Calu3 (cell line): ENCODE measurements at regions not wholly inside any gene's neighbourhood (a gene's known extent, or its start where the extent isn't known, plus 50 kb on each side); places are given as distances from the start of the nearest gene placed in this dataset.

Experiments used
- BruUV-seq: library from RNA; stranded (reverse); fragments of 400-500 nt; replicated peaks from 2 replicates; lab custom pipeline; 2021; lab: Mats Ljungman, UMichigan
- CTCF ChIA-PET: fragments of 300-600 bp; sonication (Branson Sonifier 250); formaldehyde crosslinking; loops from one replicate; lab custom pipeline; 2022; ENCODE audit warnings: antibody characterized with exemption; lab: Charles Lee
- DNase-seq: peaks from one replicate; pipeline ENCODE4 v3.0.0; 2022
- H3K27ac Mint-ChIP-seq: one replicate; pipeline ENCODE4 v1.8.0; 2022; ENCODE audit warnings: mixed read lengths; ENCODE audit not compliant: unreplicated experiment
- H3K27me3 Mint-ChIP-seq: one replicate; pipeline ENCODE4 v1.8.0; 2022; ENCODE audit warnings: mixed read lengths; ENCODE audit not compliant: unreplicated experiment
- H3K36me3 Mint-ChIP-seq: one replicate; pipeline ENCODE4 v1.8.0; 2022; ENCODE audit warnings: mild to moderate bottlenecking, moderate library complexity, mixed read lengths; ENCODE audit not compliant: insufficient read depth, unreplicated experiment
- H3K4me1 Mint-ChIP-seq: one replicate; pipeline ENCODE4 v1.8.0; 2022; ENCODE audit warnings: mild to moderate bottlenecking, low read depth, mixed read lengths; ENCODE audit not compliant: unreplicated experiment
- H3K4me3 Mint-ChIP-seq: one replicate; pipeline ENCODE4 v1.8.0; 2022; ENCODE audit warnings: mild to moderate bottlenecking, low read depth, moderate library complexity, mixed read lengths; ENCODE audit not compliant: unreplicated experiment
- H3K9me3 Mint-ChIP-seq: one replicate; pipeline ENCODE4 v1.8.0; 2022; ENCODE audit warnings: low read depth, mixed read lengths; ENCODE audit not compliant: unreplicated experiment
- CTCF ChIP-seq: fragments of 200-600 bp; IDR thresholded peaks from one replicate; pipeline ENCODE4 v1.8.0; 2022; ENCODE audit warnings: antibody characterized with exemption; ENCODE audit not compliant: unreplicated experiment
- intact Hi-C: fragments of 100-400 bp; cut with micrococcal nuclease; formaldehyde crosslinking; loops from one replicate; pipeline ENCODE4 v1.10.0; 2022; ENCODE audit not compliant: unreplicated experiment

GRCh38 chr2:116042530-116042929, 1600.1 kb downstream of the DPP10 start:
- no peaks in the 10 kb centered on the region for H3K36me3 Mint-ChIP-seq
- peaks cover 19% of the 10 kb centered on the region for H3K9me3 Mint-ChIP-seq
- DNase-seq, result no peak
- BruUV-seq, result no TSS peak
- H3K4me3 Mint-ChIP-seq, result no peak overlapping the region
- no peaks in the 10 kb centered on the region for H3K4me1 Mint-ChIP-seq
- no peaks in the 10 kb centered on the region for H3K27me3 Mint-ChIP-seq
- H3K27ac Mint-ChIP-seq, result no peak overlapping the region
- intact Hi-C loops, result no loop called here
- no peak for TF ChIP-seq CTCF
- CTCF ChIA-PET, result no interaction called here

GRCh38 chr2:116057538-116057937, 1615.1 kb downstream of the DPP10 start:
- CTCF ChIA-PET, result no interaction called here
- intact Hi-C loops, result no loop called here
- no peaks in the 10 kb centered on the region for H3K27me3 Mint-ChIP-seq
- DNase-seq, result no peak
- peaks cover 14% of the 10 kb centered on the region for H3K9me3 Mint-ChIP-seq
- TF ChIP-seq CTCF, result no peak
- no peak overlapping the region for H3K4me3 Mint-ChIP-seq
- no peaks in the 10 kb centered on the region for H3K36me3 Mint-ChIP-seq
- no peaks in the 10 kb centered on the region for H3K4me1 Mint-ChIP-seq
- no peak overlapping the region for H3K27ac Mint-ChIP-seq
- no TSS peak for BruUV-seq

- BruUV-seq, result no TSS peak
- no peak for TF ChIP-seq CTCF
- intact Hi-C loops, result no loop called here
- H3K9me3 Mint-ChIP-seq, result peaks cover 21% of the 10 kb centered on the region
- H3K4me3 Mint-ChIP-seq, result no peak overlapping the region
- CTCF ChIA-PET, result no interaction called here
- H3K27me3 Mint-ChIP-seq, result no peaks in the 10 kb centered on the region
- DNase-seq, result no peak
- H3K4me1 Mint-ChIP-seq, result no peaks in the 10 kb centered on the region
- H3K36me3 Mint-ChIP-seq, result no peaks in the 10 kb centered on the region
- H3K27ac Mint-ChIP-seq, result no peak overlapping the region
Observed at GRCh38 chr2:116061023-116061422, 1618.6 kb downstream of the DPP10 start.

DNA sequence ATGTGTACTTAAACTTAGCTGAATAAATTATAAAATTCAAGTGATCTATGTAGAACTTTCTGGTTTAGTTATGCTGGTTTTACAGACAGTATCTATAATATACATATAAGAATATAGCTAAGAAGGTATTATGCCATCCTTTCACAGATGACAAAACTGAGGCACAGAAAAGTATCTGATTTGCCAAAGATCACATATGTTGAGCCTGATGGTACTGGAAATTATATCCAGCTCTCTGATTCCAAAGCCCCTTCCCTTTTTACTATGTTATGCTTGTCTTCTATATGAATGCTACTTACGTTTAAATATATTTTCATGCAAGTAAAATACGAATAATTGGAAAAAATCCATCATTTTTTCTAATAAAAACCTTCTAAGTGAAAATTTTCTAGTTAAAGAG, 1631.3 kb downstream of the DPP10 start:
- Mint-ChIP-seq H3K27me3 (no peaks in the 10 kb centered on the region), H3K9me3 (peaks cover 7% of the 10 kb centered on the region), H3K4me3 (no peak overlapping the region), H3K4me1 (no peaks in the 10 kb centered on the region), H3K36me3 (no peaks in the 10 kb centered on the region), H3K27ac (no peak overlapping the region)
- intact Hi-C loops, result no loop called here
- DNase-seq, result no peak
- TF ChIP-seq CTCF, result no peak
- CTCF ChIA-PET, result no interaction called here
- no TSS peak for BruUV-seq

- no TSS peak for BruUV-seq
- no peak for TF ChIP-seq CTCF
Observed at GRCh38 chr2:116074161-116074560, 1631.7 kb downstream of the DPP10 start.

More at GRCh38 chr2:116074161-116074560, 1631.7 kb downstream of the DPP10 start:
- Mint-ChIP-seq H3K4me1 (no peaks in the 10 kb centered on the region), H3K36me3 (no peaks in the 10 kb centered on the region), H3K27ac (no peak overlapping the region), H3K9me3 (peaks cover 5% of the 10 kb centered on the region), H3K27me3 (no peaks in the 10 kb centered on the region), H3K4me3 (no peak overlapping the region)
- intact Hi-C loops, result no loop called here
- CTCF ChIA-PET, result no interaction called here
- no peak for DNase-seq
